ENCODE measurements at regions not wholly inside any gene's neighbourhood (a gene's known extent, or its start where the extent isn't known, plus 50 kb on each side); places are given as distances from the start of the nearest gene placed in this dataset.
"Not testable (repeated sequence)": the region's sequence is repeated elsewhere in the genome, so short reads cannot be mapped to it uniquely, and the experiment has no call there.

- peak; percentile 59 for DNase-seq
Measured at GRCh38 chr1:193406901-193407300, 220.5 kb upstream of the B3GALT2 start.

GRCh38 chr1:193404236-193404635, 217.8 kb upstream of the B3GALT2 start:
- DNase-seq = peak; percentile 37

DNA sequence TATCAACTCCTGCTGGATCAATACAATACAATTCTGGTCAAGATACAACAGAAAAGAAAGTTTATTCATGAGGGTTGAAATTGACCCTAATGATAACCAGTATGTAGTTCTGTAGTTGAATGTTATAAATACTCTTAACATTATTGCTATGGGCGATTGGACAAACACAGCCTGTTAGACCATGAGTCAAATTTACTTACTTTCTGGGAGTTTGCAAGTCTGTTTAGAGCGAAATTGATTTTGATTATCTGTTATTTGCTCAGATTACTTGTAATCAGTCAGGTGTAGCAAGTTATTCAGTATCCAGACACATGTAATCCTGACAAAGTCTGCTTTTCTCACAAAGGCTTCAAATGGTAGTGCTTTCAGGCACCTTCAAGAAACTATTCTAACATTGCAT, 216.6 kb upstream of the B3GALT2 start:
- DNase-seq = no peak

DNA sequence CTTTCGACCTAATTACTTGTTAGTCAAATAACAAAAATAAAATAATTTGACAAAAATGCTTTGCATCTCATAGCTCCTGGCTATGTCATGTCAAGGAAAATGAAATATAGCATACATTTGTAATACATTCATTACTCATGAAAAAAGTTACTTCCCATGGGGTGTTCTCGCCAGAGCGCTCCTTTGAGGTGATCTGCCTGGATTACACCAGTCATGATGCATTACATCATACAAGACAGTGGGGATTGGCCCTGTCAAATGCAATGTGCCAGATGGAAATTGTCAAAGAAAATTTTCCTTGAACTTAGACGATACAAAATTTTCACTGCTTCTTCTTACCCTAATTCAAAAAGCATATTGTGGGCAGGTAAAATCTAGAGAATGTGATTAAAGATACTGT, 215.6 kb upstream of the B3GALT2 start:
- peak; percentile 58 for DNase-seq

- no peak for DNase-seq
Measured at GRCh38 chr1:193394336-193394735, 207.9 kb upstream of the B3GALT2 start.

GRCh38 chr1:193392686-193393085, 206.3 kb upstream of the B3GALT2 start:
- DNase-seq = no peak

DNA sequence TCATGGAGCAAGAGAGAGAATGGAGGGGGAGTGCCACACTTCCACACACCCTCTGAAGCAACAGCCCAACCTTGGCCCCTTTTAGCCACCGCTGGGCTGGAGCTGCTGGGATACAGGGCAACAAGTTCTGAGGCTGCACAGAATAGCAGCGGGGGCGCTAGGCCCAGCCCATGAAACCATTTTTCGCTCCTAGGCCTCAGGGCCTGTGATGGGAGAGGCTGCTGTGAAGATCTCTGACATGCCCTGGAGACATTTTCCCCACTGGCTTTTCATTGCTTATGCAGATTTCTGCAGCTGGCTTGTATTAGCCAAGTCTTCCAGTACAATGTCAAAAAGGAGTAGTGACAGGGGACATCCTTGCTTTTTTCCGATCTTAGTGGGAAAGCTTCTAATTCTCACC, 202.3 kb upstream of the B3GALT2 start:
- no peak for DNase-seq

DNA sequence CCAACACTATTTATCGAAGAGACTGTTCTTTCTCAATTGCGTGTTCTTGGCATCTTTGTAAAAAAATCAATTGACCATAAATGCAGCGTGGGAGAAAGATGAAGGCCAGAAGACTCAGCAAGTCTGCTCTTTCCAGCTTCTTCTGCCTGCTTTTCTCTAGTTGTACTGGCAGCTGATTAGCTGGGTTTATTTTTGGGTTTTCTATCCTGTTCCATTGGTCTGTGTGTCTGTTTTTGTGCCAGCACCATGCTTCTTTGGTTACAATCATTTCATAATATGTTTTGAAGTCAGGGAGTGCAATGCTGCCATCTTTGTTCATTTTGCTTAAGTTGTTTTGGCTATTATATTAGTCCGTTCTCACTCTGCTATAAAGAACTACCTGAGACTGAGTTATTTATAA, 201.8 kb upstream of the B3GALT2 start:
- no peak for DNase-seq

GRCh38 chr1:193387406-193387805, 201.0 kb upstream of the B3GALT2 start:
- DNase-seq = no peak

DNA sequence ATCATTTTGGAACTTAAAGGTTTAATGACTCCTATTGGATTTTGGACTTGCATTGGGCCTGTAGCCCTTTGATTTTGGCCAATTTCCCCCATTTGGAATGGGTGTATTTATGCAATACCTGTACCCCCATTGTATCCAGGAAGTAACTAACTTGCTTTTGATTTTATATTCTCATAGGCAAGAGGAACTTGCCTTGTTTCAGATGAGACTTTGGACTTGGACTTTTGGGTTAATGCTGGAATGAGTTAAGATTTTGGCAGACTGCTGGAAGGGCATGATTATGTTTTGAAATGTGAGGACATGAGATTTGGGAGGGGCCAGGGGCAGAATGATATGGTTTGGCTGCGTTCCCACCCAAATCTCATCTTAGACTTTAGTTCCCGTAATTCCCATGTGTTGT, 192.0 kb upstream of the B3GALT2 start:
- not testable (repeated sequence) for DNase-seq

DNA sequence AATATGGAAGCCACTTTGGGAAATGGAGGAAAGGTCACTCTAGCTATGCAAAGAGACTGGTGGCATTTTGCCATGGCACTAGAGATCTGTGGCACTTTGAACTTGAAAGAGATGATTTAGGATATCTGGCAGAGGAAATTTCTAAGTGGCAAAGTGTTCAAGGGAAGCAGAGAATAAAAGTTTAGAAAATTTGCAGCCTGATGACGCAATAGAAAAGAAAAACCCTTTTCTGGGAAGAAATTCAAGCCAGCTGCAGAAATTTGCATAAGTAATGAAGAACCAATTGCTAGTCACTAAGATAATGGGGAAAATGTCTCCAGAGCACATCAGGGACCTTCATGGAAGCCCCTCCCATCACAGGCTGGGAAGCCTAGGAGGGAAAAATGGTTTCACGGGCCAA, 191.1 kb upstream of the B3GALT2 start:
- DNase-seq = no peak

- DNase-seq = no peak
Measured at GRCh38 chr1:193372553-193372952, 186.1 kb upstream of the B3GALT2 start.

- DNase-seq = no peak
Measured at GRCh38 chr1:193368302-193368701, 181.9 kb upstream of the B3GALT2 start.

GRCh38 chr1:193367863-193368262, 181.4 kb upstream of the B3GALT2 start:
- DNase-seq = no peak

GRCh38 chr1:193366764-193367507, 180.5 kb upstream of the B3GALT2 start:
- DNase-seq = no peak

DNA sequence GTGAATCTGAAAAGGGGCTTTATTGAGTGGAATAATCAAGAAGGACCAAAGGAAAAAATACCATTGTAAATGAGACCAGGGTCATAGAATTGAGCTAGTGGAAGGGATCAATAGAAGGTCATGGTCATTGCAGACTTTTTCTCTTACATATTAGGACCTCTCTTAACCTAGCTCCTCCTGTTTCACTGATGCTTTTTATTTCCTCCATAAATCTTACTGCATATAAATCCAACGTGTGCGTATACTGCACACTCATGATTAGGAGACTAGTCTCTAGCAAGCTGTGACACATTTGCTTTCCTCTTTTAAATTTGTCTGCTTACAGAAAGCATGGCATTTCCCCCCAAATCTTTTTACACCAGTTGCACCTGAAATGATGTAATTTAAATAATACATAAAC, 179.6 kb upstream of the B3GALT2 start:
- no peak for DNase-seq

- DNase-seq = peak; percentile 78
Measured at GRCh38 chr1:193359631-193360030, 173.2 kb upstream of the B3GALT2 start.

- DNase-seq = no peak
Measured at GRCh38 chr1:193358419-193358818, 172.0 kb upstream of the B3GALT2 start.

DNA sequence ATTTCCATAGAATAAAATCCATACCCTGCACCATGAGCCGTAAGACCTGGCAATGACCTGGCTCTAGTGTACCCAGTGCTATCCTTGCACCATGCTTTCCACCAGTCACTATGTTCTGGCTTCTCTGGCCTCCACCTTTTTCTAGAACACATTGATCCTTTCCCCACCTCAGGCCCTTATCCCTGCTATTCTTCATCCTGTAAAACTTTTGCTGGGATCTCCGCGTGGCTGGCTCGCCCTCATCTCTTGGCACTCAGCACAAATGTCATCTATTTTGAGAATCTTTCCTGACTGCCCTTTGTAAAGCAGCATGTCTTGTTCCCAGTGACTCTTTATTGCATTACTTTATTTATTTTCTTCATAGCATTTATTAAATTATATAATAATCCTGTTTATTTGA, 169.8 kb upstream of the B3GALT2 start:
- DNase-seq = no peak

GRCh38 chr1:193355626-193356025, 169.2 kb upstream of the B3GALT2 start:
- no peak for DNase-seq

DNA sequence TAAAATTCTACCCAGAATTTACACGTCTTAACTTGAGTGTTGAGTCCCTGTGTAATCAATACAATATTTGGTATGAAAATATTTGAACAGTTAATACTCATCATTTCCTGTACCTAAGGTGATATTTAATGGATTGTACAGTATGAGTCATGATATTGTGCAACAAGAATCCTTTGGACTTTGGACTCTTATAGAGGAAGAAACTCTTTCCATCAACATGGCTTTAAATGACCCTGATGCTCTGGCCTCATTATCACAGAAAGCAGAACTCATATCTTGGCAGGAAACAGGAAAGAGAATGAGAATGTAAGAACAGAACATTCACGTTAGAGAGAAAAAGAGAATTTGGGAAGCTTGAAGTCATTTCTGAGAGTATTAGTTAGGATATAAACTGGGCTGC, 168.8 kb upstream of the B3GALT2 start:
- DNase-seq = no peak

- DNase-seq = peak; percentile 78
Measured at GRCh38 chr1:193348769-193349535, 162.5 kb upstream of the B3GALT2 start.

- DNase-seq = peak; percentile 85
Measured at GRCh38 chr1:193348091-193348768, 161.8 kb upstream of the B3GALT2 start.

GRCh38 chr1:193346085-193346484, 159.7 kb upstream of the B3GALT2 start:
- no peak for DNase-seq
